HG02938 (cell line): ENCODE measurements at regions not wholly inside any gene's neighbourhood (a gene's known extent, or its start where the extent isn't known, plus 50 kb on each side); places are given as distances from the start of the nearest gene placed in this dataset.
"Not testable (repeated sequence)": the region's sequence is repeated elsewhere in the genome, so short reads cannot be mapped to it uniquely, and the experiment has no call there.

Experiments used
- ATAC-seq: cut with Tn5 transposase; IDR thresholded peaks from one replicate; pipeline ENCODE4 v1.9.1; 2021; ENCODE audit warnings: mild to moderate bottlenecking, moderate library complexity; ENCODE audit not compliant: unreplicated experiment

- no peak for ATAC-seq
These were observed 965.5 kb upstream of the IGFBP7 start for GRCh38 chr4:58075724-58076123.

GRCh38 chr4:58074382-58074781 is 964.2 kb upstream of the IGFBP7 start:
- ATAC-seq: no peak

DNA sequence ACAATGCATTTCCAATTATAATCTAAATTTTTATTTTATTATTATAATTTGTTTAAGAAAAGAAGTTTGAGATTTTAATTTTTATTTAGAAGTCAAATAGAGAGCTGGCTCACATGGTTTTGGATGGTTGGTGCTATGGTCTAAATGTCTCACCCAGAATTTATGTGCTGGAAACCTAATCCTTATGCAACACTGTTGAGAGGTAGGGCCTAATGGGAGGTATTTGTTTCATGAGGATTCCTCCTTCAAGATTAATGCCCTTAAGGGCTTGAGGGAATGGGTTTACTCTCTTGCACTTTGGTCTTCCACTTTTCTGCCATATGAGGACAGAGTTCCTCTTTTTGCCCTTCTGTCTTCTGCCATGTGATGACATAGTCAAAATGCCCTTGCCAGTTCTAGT is 960.5 kb upstream of the IGFBP7 start:
- no peak for ATAC-seq

GRCh38 chr4:58064653-58065052 is 954.5 kb upstream of the IGFBP7 start:
- no peak for ATAC-seq

DNA sequence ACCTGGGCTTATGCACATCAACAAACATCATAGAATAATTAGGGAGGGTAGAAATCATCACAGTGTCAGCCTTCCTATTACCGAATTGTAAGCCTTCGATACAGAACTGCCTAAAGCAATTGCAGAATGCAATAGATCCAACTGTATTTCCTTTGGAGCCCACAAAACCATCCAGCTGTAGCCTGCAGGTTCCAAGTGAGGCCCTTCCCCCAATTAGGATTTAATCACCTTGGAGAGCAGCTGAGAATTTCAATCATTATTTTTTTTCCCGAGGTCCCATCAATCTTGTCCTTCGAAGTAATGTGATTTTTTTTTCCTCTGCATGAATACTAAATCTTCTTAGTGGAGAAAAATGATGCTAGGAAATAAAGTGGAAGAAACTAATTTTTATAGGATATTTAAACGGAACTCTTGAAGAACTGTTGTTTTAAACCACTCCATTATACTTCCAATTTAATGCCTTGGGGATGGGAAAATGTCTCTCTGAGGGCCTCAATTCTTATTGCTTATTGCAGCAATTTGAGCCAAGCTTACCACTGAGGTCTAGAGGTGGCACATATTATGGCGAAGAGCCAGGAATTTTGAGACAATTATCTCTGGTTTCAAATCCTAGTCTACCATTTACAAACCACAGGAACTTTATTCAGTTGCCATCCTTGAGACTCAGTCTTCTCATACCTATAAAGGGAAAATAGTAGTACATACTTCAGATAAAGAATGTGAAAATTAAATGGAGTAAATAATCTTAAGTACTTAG is 953.4 kb upstream of the IGFBP7 start:
- ATAC-seq: no peak

DNA sequence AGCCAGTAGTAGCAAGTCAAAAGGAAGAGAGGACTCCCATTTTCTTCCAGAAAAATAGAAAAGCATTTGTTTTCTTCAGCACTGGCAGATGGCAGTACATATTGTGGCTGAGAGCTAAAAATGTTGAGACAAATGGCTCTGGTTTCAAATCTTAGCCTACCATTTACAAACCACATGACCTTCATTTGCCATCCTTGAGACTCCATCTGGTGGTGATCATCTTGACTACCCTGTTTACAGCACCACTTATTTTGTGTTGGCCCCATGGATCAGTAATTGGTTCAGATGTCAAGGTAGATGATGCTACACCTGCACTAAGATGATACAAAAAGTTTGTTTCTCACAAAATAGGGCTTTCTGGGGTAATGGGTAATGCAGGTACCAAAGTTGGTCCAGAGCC is 951.8 kb upstream of the IGFBP7 start:
- ATAC-seq: no peak

DNA sequence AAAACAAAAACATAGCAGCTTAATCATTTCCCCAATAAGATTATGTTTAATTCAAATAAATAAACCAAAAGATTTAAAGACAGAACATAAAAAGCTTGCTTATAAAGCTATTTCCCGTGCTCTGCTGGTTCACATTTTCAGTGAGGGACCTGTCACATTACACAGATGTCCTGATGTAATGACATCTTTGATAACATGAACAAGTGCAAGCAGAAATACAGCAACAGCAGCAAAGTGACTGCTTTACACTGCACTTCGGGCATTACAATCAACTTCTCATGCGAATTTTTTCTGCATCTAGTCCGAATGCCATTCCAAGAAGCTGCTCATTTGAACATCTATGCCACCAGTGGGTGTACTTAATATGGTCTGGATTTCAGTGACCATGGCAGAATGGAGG is 940.3 kb upstream of the IGFBP7 start:
- ATAC-seq: no peak

- ATAC-seq: no peak
These were observed 938.3 kb upstream of the IGFBP7 start for GRCh38 chr4:58048491-58048890.

DNA sequence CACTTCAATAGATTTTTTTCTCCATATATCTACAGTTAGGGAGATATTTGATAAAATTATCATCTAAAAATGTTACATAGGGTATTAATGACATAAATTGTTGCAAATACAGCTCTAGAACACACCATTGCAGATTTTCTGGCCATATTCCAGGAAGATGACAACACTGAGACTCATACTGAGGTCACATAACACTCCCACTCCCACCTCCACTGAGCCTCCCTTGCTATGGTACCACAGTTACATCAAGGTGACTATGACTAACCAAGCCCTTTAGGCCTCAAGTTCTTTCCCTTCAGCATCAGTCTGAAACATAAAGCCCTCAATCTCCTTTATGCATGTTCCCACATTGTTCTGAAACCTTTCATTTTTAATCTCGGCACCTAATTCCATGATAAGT is 932.0 kb upstream of the IGFBP7 start:
- no peak for ATAC-seq

DNA sequence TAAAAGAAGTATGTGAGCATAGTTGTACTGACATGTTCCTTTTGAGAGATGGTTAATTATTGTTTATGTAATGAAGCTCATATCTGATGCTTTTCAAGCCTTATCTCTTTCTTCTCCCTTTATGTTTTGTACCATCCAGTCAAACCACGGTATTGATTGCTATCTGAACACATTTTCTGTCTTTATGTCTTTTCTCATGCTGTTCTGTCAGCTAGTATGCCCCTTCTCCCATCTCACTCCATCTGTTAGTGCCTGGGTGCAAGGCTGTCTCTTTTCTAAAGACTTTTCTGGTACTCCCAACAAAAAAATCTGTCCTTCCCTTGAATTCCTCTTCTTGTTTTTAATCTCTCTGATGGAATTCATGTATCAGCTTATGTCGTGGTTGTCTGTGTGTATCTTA is 883.8 kb upstream of the IGFBP7 start:
- no peak for ATAC-seq

GRCh38 chr4:57989430-57989829 is 879.2 kb upstream of the IGFBP7 start:
- ATAC-seq: no peak

DNA sequence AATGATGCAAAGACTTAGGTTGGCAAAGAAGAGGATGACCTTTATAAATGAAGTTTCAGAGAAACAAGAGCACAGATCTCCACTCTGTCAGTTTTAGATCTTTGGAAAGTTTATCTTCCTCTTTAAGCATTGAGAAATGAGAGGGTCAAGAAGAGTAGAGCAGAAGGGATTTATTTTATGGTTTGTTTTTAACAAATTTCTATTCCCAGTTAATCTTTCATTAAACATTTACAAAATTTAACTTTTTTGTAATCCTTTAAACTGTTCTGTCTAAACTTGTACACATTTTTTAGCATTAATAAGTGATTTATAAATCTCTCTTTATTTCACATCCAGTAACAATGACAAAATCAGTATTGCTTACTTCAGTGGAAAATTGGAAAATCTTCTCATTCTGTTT is 875.0 kb upstream of the IGFBP7 start:
- ATAC-seq: no peak

- no peak for ATAC-seq
These were observed 870.9 kb upstream of the IGFBP7 start for GRCh38 chr4:57981123-57981522.

- no peak for ATAC-seq
These were observed 864.6 kb upstream of the IGFBP7 start for GRCh38 chr4:57974821-57975220.

- ATAC-seq: no peak
These were observed 863.6 kb upstream of the IGFBP7 start for GRCh38 chr4:57973819-57974218.

DNA sequence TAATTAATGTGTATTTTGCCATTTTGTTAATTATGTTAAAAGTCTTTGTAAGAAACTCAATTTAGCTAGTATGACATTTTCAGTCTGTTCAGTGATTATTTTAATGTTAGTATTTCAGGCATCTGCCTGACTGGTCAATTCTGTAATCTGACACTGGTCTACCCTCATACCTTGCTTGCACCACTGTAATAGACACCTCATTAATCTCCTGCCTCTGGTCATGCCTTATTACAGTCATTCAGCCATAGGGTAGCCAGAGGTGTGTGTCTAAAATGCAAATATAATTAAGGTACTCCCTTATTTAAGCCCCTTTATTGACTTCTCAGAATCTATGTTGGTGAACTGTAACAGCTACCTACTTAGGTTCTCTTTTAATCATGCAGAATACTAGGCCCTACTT is 861.1 kb upstream of the IGFBP7 start:
- no peak for ATAC-seq

DNA sequence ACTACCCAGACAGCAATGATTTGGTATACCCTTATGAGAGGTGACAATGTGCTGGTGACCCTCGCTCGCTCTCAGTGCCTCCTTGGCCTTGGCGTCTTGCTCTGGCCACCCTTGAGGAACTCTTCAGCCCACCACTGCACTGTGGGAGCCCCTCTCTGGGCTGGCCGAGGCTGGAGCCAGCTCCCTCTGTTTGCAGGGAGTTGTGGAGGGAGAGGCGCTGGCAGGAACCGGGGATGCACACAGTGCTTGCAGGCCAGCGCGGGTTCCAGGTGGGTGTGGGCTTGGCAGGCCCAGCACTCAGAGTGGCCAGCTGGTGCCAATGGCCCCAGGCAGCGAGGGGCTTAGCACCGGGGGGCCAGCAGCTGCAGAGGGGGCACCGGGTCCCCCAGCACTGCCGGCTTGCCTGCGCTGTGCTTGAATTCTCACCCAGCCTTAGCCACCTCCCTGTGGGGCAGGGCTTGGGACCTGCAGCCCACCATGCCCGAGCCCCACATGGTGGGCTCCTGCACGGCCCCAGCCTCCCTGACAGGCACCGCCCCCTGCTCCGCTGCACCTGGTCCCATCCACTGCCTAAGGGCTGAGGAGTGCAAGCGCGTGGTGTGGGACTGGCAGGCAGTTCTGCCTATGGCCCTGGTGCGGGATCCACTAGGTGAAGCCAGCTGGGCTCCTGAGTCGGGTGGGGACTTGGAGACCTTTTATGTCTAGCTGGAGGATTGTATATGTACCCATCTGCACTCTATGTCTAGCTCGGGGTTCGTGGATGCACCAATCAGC is 857.0 kb upstream of the IGFBP7 start:
- no peak for ATAC-seq

GRCh38 chr4:57965431-57965830 is 855.2 kb upstream of the IGFBP7 start:
- not testable (repeated sequence) for ATAC-seq

- no peak for ATAC-seq
These were observed 835.1 kb upstream of the IGFBP7 start for GRCh38 chr4:57945298-57945697.

DNA sequence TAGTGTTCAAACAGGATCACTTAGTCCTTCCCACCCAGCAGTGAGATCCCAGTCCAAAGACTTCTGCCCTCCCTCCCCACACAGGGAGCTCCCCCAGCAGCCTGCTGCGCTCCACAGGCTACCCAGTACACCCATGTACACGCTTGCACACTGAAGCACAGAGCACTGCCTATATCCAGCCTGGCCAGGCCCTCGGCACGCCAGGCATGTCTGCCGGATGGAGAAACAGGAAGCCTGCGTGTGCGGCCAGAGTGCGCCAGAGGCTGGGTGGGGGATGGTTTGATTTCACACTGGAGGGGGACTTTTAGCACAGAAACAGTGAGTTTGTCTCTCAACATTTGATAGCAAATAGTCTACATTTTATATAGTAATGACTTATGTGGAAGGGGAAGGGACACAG is 833.5 kb upstream of the IGFBP7 start:
- ATAC-seq: no peak

DNA sequence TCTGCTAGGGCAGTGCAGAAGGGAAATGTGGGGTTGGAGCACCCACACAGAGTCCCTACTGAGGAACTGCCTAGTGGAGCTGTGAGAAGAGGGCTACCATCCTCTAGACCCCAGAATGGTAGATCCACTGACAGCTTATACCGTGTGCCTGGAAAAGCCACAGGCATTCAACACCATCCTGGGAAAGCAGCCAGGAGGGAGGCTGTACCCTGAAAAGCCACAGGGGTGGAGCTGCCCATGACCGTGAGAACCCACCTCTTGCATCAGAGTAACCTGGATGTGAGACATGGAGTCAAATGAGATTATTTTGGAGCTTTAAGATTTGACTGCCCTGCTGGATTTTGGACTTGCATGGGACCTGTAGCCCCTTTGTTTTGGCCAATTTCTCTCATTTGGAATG is 827.1 kb upstream of the IGFBP7 start:
- ATAC-seq: not testable (repeated sequence)

DNA sequence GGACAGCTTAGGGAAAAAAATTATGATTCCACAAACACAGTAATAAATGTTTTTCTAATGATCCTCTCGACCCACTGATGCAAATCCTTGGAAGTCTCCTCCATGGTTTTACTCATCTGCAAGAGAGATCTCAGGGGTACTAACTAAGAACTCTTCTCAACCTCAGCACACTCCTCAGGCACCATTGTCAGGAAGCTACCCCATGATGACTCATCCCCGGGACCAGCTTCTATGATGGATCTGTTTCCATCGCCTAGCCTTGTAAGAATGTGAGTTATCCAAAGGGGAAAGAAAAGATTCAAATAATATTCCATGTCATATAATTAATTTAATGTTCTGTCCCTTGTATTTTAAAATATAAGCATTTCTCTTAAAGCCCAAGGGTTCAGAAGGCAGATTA is 816.1 kb upstream of the IGFBP7 start:
- ATAC-seq: no peak
